Colonic mucosa (tissue), 4 donors: ENCODE measurements at regions not wholly inside any gene's neighbourhood (a gene's known extent, or its start where the extent isn't known, plus 50 kb on each side); places are given as distances from the start of the nearest gene placed in this dataset.

Source experiments
- DNase-seq: peaks from one replicate; pipeline ENCODE4 v3.0.0-alpha.2; 2020
- H3K27ac ChIP-seq: fragments of 200-600 bp; one replicate; pipeline ENCODE4 v1.8.0; 2021
- H3K27me3 ChIP-seq: fragments of 200-600 bp; one replicate; pipeline ENCODE4 v1.8.0; 2021
- H3K36me3 ChIP-seq: fragments of 200-600 bp; one replicate; pipeline ENCODE4 v1.8.0; 2021
- H3K4me1 ChIP-seq: fragments of 200-600 bp; one replicate; pipeline ENCODE4 v1.8.0; 2021; ENCODE audit warnings: mild to moderate bottlenecking
- H3K4me3 ChIP-seq: fragments of 200-600 bp; one replicate; pipeline ENCODE4 v1.8.0; 2021
- H3K9ac ChIP-seq, 2 donors: one replicate each; pipeline ENCODE4 v1.7.0; 2013; ENCODE audit warnings: control low read depth in 2 of 2, low read depth in 2 of 2, low read length in 2 of 2
- H3K9me3 ChIP-seq: fragments of 200-600 bp; one replicate; pipeline ENCODE4 v1.8.0; 2021
- intact Hi-C: fragments of 100-400 bp; cut with DNase I; formaldehyde crosslinking; loops from one replicate; pipeline ENCODE4 v1.14.1; 2022
- TF ChIP-seq, protein P1 (sequence below): fragments of 200-600 bp; IDR thresholded peaks from one replicate; pipeline ENCODE4 v1.8.0; 2022; ENCODE audit warnings: antibody characterized with exemption, mild to moderate bottlenecking
- donor health status: healthy.
- donor health status: DM: no; HTN: no; CAD: no.
- donor health status: DM: no; HTN: no; CAD: no.

DNA sequence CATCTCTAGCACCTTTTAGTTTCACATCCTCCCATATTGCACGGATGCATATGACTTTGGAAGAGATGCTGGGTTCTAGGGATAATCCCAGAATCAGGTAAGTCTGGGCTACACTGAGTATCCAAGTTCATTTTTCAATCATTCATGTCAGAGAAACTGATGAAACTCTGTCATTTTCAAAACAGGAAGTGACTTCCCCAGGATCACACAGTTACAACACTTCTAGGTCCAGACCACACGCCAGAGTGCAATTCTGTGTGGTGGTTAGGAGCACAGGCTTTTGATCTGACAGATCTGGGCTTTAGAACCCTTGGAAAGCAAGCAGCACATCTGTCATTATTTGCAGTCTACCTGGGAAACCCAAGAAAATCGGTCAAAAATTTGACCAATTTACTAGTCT is 52.1 kb upstream of the CDKN2AIP start:
- Histone ChIP-seq H3K9me3 (no peaks in the 10 kb centered on the region), H3K4me1 (no peaks in the 10 kb centered on the region), H3K27me3 (no peaks in the 10 kb centered on the region), H3K9ac (no peak overlapping the region), H3K27ac (no peak overlapping the region), H3K4me3 (no peak overlapping the region), H3K36me3 (no peaks in the 10 kb centered on the region)
- no peak for DNase-seq
- TF ChIP-seq, protein P1, sequence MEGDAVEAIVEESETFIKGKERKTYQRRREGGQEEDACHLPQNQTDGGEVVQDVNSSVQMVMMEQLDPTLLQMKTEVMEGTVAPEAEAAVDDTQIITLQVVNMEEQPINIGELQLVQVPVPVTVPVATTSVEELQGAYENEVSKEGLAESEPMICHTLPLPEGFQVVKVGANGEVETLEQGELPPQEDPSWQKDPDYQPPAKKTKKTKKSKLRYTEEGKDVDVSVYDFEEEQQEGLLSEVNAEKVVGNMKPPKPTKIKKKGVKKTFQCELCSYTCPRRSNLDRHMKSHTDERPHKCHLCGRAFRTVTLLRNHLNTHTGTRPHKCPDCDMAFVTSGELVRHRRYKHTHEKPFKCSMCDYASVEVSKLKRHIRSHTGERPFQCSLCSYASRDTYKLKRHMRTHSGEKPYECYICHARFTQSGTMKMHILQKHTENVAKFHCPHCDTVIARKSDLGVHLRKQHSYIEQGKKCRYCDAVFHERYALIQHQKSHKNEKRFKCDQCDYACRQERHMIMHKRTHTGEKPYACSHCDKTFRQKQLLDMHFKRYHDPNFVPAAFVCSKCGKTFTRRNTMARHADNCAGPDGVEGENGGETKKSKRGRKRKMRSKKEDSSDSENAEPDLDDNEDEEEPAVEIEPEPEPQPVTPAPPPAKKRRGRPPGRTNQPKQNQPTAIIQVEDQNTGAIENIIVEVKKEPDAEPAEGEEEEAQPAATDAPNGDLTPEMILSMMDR = no peak
- intact Hi-C loops = loop anchor here (10.0 kb wide), 1 partner anchor 468 kb away; no protein-coding TSS in a partner anchor

DNA sequence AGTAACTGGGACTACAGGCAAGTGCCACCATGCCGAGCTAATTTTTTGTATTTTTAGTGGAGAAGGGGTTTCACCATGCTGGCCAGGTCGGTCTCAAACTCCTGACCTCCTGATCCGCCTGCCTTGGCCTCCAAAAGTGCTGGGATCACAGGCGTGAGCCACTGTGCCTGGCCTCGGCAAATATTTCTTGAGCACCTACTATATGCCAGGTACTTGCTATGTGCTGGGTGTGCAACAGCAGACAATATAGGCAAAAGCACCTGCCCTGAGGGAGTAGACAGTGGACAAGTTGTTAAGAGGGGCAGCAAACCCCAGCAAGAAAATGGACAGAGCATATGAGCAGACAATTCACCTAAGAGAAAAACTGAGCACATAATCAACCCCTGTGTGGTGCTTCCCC is 51.0 kb upstream of the CDKN2AIP start:
- H3K9ac ChIP-seq = no peak overlapping the region
- no peak overlapping the region for H3K4me3 ChIP-seq
- peaks cover 2% of the 10 kb centered on the region for H3K4me1 ChIP-seq
- no peaks in the 10 kb centered on the region for H3K27me3 ChIP-seq
- no peaks in the 10 kb centered on the region for H3K36me3 ChIP-seq
- H3K9me3 ChIP-seq = no peaks in the 10 kb centered on the region
- no peak overlapping the region for H3K27ac ChIP-seq
- intact Hi-C loops = loop anchor here (10.0 kb wide), 1 partner anchor 469 kb away; no protein-coding TSS in a partner anchor
- no peak for DNase-seq
- TF ChIP-seq, protein P1 = no peak

DNA sequence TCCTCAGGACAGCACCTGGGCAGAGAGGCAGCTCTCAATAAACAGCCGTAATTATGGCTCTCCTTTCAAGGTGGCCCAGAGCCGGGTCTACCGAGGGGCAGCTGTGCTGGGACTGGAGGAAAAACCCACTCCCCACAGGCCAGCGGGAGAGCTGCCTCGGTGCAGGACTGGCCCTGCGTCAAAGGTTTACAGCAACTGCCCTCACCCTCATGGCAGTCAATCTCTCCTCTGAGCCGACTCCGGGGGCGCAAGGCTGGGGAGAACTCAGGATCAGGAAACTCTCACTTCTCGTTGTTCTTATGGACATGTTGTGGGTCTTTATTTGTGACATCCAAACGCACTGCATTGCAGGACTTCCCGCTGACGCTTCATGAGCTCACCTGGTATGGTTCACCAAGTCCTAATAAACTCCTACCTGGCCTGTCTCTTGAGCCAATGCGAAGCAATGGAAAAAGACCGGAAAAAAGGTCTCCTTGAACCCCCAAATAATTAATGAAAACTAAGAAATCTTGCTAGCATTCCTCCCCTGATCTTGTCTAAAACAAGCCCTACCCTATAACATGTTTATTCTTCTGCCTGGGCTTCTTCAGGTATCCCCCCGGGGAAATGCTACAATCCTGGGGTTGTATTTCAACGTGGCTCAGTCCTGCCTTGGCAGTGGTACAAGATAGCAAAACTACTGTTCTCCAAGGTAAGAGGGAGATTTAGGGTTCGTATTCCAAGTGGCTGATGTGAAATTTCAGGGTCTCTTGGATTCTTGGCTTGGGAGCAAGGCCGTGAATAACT is 50.1 kb upstream of the CDKN2AIP start:
- H3K27me3 ChIP-seq = no peaks in the 10 kb centered on the region
- TF ChIP-seq, protein P1 = no peak
- no peak for DNase-seq
- H3K9me3 ChIP-seq = no peaks in the 10 kb centered on the region
- no peaks in the 10 kb centered on the region for H3K36me3 ChIP-seq
- no peak overlapping the region for H3K4me3 ChIP-seq
- H3K4me1 ChIP-seq = peaks cover 2% of the 10 kb centered on the region
- intact Hi-C loops = loop anchor here (10.0 kb wide), 1 partner anchor 470 kb away; no protein-coding TSS in a partner anchor
- H3K27ac ChIP-seq = no peak overlapping the region
- no peak overlapping the region for H3K9ac ChIP-seq
